ENCODE measurements at regions not wholly inside any gene's neighbourhood (a gene's known extent, or its start where the extent isn't known, plus 50 kb on each side); places are given as distances from the start of the nearest gene placed in this dataset.

- no peak overlapping the region for H3K18ac ChIP-seq (ENCODE audit: insufficient read length, low read depth, low read length)
- H2BK20ac ChIP-seq (ENCODE audit: low read depth, low read length, poor library complexity, severe bottlenecking), result no peak overlapping the region
- Mint-ChIP-seq H3K36me3 (ENCODE audit: insufficient read depth in 1 of 3, low read depth in 3 of 3) (peaks cover 0 to 1% (median 0%) of the 10 kb centered on the region in 3 experiments; a peak in 4 of 7 replicates), H3K9me3 (peaks cover 72 to 75% of the 10 kb centered on the region in 2 experiments), H3K27ac (no peak overlapping the region), H3K4me1 (no peaks in the 10 kb centered on the region), H3K4me3 (no peak overlapping the region; a peak in 1 of 5 replicates), H3K27me3 (ENCODE audit: low read depth) (peaks cover 25% of the 10 kb centered on the region)
- no peak overlapping the region for H3K9ac ChIP-seq (ENCODE audit: extremely low read depth, insufficient read length, low read length)
- no peak overlapping the region for H4K5ac ChIP-seq (ENCODE audit: insufficient read length, low read depth, low read length)
- H3K9me3 ChIP-seq (ENCODE audit: control insufficient read depth, low read depth, low read length), result peaks cover 34% of the 10 kb centered on the region
- no CpG with 5 or more reads among the region's 3 CpGs for WGBS (ENCODE audit: extremely low coverage, insufficient read length, low lambda C conversion rate)
- no peak overlapping the region for H4K91ac ChIP-seq (ENCODE audit: insufficient read length, low read depth, low read length)
- no peak overlapping the region for H3K27ac ChIP-seq (ENCODE audit: insufficient read length, low read depth, low read length)
- no peak overlapping the region for H3K23ac ChIP-seq (ENCODE audit: insufficient read length, low read depth, low read length)
- no peaks in the 10 kb centered on the region for H4K20me1 ChIP-seq (ENCODE audit: control insufficient read depth, insufficient read depth, insufficient read length)
- H3K4me2 ChIP-seq (ENCODE audit: insufficient read depth, insufficient read length, low read length), result no peak overlapping the region
- no peak overlapping the region for H3K56ac ChIP-seq (ENCODE audit: insufficient read length, low read depth, low read length)
- H3K4ac ChIP-seq (ENCODE audit: low read depth, low read length), result no peak overlapping the region
- no peaks in the 10 kb centered on the region for H3K79me1 ChIP-seq (ENCODE audit: insufficient read depth, low read depth, low read length, poor library complexity, severe bottlenecking)
- no peak for DNase-seq
- no peak overlapping the region for H2AFZ ChIP-seq (ENCODE audit: low read length)
- no peak overlapping the region for H2AK5ac ChIP-seq (ENCODE audit: insufficient read length, low read length)
- no peak overlapping the region for H2BK120ac ChIP-seq (ENCODE audit: low read depth, low read length, poor library complexity, severe bottlenecking)
- H3K79me2 ChIP-seq (ENCODE audit: insufficient read depth, low read length), result no peaks in the 10 kb centered on the region
- no peak for TF ChIP-seq CTCF (conservative IDR thresholded peaks at IDR 0.05)
- H3T11ph ChIP-seq (ENCODE audit: low read length), result no peak overlapping the region
- H2BK15ac ChIP-seq (ENCODE audit: low read depth, low read length), result no peak overlapping the region
- H3K27me3 ChIP-seq (ENCODE audit: insufficient read depth, low read length), result no peaks in the 10 kb centered on the region
- H3K4me1 ChIP-seq (ENCODE audit: insufficient read depth, low read length), result no peaks in the 10 kb centered on the region
- no peak overlapping the region for H2BK12ac ChIP-seq (ENCODE audit: insufficient read length, low read depth, low read length)
- H4K8ac ChIP-seq (replicated peaks; ENCODE audit: insufficient read length, low read depth, low read length), result no peak overlapping the region
- H2BK5ac ChIP-seq (ENCODE audit: insufficient read length, low read length), result no peak overlapping the region
- no peak overlapping the region for H3K14ac ChIP-seq (ENCODE audit: insufficient read depth, low read length)
- H3K23me2 ChIP-seq (ENCODE audit: insufficient read length, low read depth, low read length, poor library complexity, severe bottlenecking), result no peaks in the 10 kb centered on the region
Measured at GRCh38 chrX:150184491-150184890, 178.6 kb upstream of the MAMLD1 start.
